ENCODE measurements at regions not wholly inside any gene's neighbourhood (a gene's known extent, or its start where the extent isn't known, plus 50 kb on each side); places are given as distances from the start of the nearest gene placed in this dataset.

GRCh38 chr4:181701894-181702293 lies 541.3 kb upstream of the TENM3 start:
- TF ChIP-seq CTCF (IDR thresholded peaks at IDR 0.05) = no peak
- TF ChIP-seq POLR2A (IDR thresholded peaks at IDR 0.05) = no peak
- TF ChIP-seq POLR2AphosphoS5 (IDR thresholded peaks at IDR 0.05; ENCODE audit: insufficient read depth in 1 of 2, low read depth in 1 of 2) = no peak

Data from vagina (tissue), 2 donors.